GM12865 (cell line): ENCODE measurements at regions not wholly inside any gene's neighbourhood (a gene's known extent, or its start where the extent isn't known, plus 50 kb on each side); places are given as distances from the start of the nearest gene placed in this dataset.

Experiments
- DNase-seq: peaks from one replicate; pipeline ENCODE4 v3.0.0; 2010; ENCODE audit warnings: low read depth
- H3K4me3 ChIP-seq: 2 replicates; pipeline ENCODE4 v1.5.1; 2011; ENCODE audit warnings: mild to moderate bottlenecking, low read depth, low read length, control low read depth
- CTCF ChIP-seq: IDR thresholded peaks from 2 replicates; pipeline ENCODE4 v1.5.1; 2011; ENCODE audit warnings: low read length, control low read depth, low read depth, inconsistent platforms; ENCODE audit not compliant: insufficient read depth; ENCODE audit errors: missing control alignments

GRCh38 chr21:14693997-14694396 is 147.9 kb upstream of the SAMSN1 start:
- no peak overlapping the region for H3K4me3 ChIP-seq
- no peak for TF ChIP-seq CTCF
- DNase-seq = no peak

GRCh38 chr21:14691914-14692313 is 145.8 kb upstream of the SAMSN1 start:
- TF ChIP-seq CTCF = no peak
- H3K4me3 ChIP-seq = no peak overlapping the region
- no peak for DNase-seq

- no peak for DNase-seq
- no peak overlapping the region for H3K4me3 ChIP-seq
- no peak for TF ChIP-seq CTCF
Observed at GRCh38 chr21:14690886-14691285, 144.8 kb upstream of the SAMSN1 start.

- no peak overlapping the region for H3K4me3 ChIP-seq
- no peak for TF ChIP-seq CTCF
- no peak for DNase-seq
Observed at GRCh38 chr21:14688936-14689335, 142.8 kb upstream of the SAMSN1 start.

GRCh38 chr21:14688412-14688811 is 142.3 kb upstream of the SAMSN1 start:
- no peak overlapping the region for H3K4me3 ChIP-seq
- TF ChIP-seq CTCF = no peak
- DNase-seq = peak; percentile 77

- peak; percentile 81 for DNase-seq
- no peak for TF ChIP-seq CTCF
- no peak overlapping the region; the same call in 1 of the 2 replicates for H3K4me3 ChIP-seq
Observed at GRCh38 chr21:14687268-14687625, 141.1 kb upstream of the SAMSN1 start.

DNA sequence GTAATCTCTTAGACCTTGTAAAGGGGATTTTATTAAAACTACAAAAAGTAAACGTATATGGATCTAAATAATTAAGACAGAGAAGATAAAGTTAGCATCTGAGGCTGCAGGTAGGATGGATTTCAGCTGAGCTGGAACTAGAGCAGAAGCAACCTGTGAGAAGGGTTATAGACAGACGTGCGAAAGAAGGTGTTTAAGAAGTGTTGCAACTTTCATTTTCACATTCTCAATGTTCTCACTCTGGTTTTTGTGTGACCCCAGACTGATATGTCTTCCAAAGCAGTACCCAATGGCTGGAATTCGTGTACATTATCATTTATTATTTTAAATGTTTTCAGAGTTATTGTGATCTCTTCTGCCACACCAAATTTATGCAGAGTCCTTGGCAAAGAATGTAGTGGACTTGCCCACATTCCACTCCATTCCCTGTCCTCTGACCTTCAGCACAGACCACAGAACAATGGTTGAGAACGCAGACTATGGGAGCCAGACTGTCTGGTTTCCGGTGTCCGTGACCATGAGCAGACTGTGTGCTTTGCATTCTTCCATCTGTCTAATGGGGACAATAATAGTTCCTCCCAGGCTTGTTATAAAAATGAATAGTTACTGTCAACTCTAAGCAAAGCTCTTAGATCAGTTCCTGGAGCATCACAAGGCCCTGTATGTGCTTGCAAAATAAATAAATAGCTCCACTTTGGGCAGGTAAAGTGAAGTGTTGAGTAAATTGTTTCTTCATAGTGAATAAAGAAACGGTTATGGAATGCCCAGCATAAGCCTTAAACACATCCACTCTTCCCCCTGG is 140.6 kb upstream of the SAMSN1 start:
- H3K4me3 ChIP-seq = peak overlapping the region; percentile 33
- DNase-seq = peak; percentile 88
- no peak for TF ChIP-seq CTCF
